GM13976 (cell line): ENCODE measurements at regions not wholly inside any gene's neighbourhood (a gene's known extent, or its start where the extent isn't known, plus 50 kb on each side); places are given as distances from the start of the nearest gene placed in this dataset.
A peak's percentile ranks its signal among the peaks of the same experiment; 100 is the strongest.
"Not testable (repeated sequence)": the region's sequence is repeated elsewhere in the genome, so short reads cannot be mapped to it uniquely, and the experiment has no call there.

ENCODE experiments used
- DNase-seq: peaks from one replicate; pipeline ENCODE4 v3.0.0; 2012; ENCODE audit warnings: low spot score
- in situ Hi-C: fragments of 300-500 bp; cut with MboI; formaldehyde crosslinking; loops from one replicate; pipeline ENCODE4 v1.12.0; 2022; ENCODE audit warnings: low sequenced_read_pairs, mixed read lengths, inconsistent platforms; ENCODE audit not compliant: unreplicated experiment
- TF ChIP-seq, protein P1 (sequence below): IDR thresholded peaks from 2 replicates; pipeline ENCODE4 v1.5.1; 2012; ENCODE audit warnings: borderline replicate concordance, mild to moderate bottlenecking; ENCODE audit not compliant: insufficient read depth; ENCODE audit errors: extremely low read depth, missing control alignments, control extremely low read depth

GRCh38 chr14:21780429-21781084 lies 106.9 kb upstream of the OR4E1 start:
- TF ChIP-seq, protein P1, sequence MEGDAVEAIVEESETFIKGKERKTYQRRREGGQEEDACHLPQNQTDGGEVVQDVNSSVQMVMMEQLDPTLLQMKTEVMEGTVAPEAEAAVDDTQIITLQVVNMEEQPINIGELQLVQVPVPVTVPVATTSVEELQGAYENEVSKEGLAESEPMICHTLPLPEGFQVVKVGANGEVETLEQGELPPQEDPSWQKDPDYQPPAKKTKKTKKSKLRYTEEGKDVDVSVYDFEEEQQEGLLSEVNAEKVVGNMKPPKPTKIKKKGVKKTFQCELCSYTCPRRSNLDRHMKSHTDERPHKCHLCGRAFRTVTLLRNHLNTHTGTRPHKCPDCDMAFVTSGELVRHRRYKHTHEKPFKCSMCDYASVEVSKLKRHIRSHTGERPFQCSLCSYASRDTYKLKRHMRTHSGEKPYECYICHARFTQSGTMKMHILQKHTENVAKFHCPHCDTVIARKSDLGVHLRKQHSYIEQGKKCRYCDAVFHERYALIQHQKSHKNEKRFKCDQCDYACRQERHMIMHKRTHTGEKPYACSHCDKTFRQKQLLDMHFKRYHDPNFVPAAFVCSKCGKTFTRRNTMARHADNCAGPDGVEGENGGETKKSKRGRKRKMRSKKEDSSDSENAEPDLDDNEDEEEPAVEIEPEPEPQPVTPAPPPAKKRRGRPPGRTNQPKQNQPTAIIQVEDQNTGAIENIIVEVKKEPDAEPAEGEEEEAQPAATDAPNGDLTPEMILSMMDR = no peak
- in situ Hi-C loops = no loop called here
- DNase-seq = no peak

GRCh38 chr14:21771671-21772070 lies 98.1 kb upstream of the OR4E1 start:
- DNase-seq = no peak
- TF ChIP-seq, protein P1 = no peak
- in situ Hi-C loops = no loop called here

GRCh38 chr14:21768875-21769257 lies 95.2 kb upstream of the OR4E1 start:
- DNase-seq = no peak
- TF ChIP-seq, protein P1 = no peak
- in situ Hi-C loops = no loop called here

DNA sequence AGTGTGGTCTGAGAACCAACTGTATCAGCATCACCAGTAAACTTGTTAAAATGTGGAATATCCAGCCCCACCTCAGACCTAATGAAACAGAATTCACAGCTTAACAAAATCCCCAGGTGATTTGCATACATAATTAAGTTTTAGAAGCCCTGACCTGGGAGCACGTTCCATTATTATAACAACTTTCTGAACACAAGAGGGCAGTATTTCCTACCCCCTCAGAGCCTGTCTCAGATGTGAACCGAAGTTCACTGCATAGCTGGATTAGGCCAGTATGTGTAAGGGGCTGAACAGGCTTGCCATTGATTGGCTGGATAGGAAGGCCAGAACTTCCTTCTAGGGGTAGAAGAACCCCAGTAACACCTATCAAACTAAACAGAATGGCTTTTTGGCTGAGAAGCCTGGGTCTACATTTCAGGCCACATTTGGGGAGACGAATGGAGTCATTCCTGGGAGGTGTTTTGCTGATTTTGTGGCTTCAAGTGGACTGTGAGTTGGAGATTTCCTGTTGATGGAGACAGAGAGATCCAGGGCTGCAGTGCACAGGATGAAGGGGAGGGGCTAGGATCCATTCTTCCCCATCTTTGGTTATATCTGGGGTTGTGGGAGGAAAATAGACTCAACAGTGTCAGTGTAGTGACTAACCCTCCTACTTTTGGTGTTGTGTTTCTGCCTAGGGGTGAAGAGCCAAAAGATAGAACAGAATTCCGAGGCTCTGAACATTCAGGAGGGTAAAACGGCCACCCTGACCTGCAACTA lies 94.7 kb upstream of the OR4E1 start:
- DNase-seq = no peak
- in situ Hi-C loops = no loop called here
- TF ChIP-seq, protein P1 = peak; percentile 10

- DNase-seq, in situ Hi-C loops: not testable (repeated sequence)
Observed at GRCh38 chr14:21760360-21760759, 86.7 kb upstream of the OR4E1 start.

GRCh38 chr14:21749306-21749868 lies 75.8 kb upstream of the OR4E1 start:
- DNase-seq = no peak
- in situ Hi-C loops = no loop called here
- TF ChIP-seq, protein P1 = no peak

- TF ChIP-seq, protein P1 = peak; percentile 65
- peak; percentile 26 for DNase-seq
- in situ Hi-C loops = no loop called here
Observed at GRCh38 chr14:21748869-21749303, 75.3 kb upstream of the OR4E1 start.
